ENCODE measurements at regions not wholly inside any gene's neighbourhood (a gene's known extent, or its start where the extent isn't known, plus 50 kb on each side); places are given as distances from the start of the nearest gene placed in this dataset. TPM values are rescaled to one million over a fixed set of nuclear protein-coding genes. Genes with fewer than 3 reads are reported as not detected.
"Not testable (repeated sequence)": the region's sequence is repeated elsewhere in the genome, so short reads cannot be mapped to it uniquely, and the experiment has no call there.

GRCh38 chr2:94797235-94797634 lies 74.0 kb upstream of the TEKT4 start:
- not testable (repeated sequence) for DNase-seq (ENCODE audit: low spot score in 2 of 2); H3K9me3 ChIP-seq; H3K4me1 ChIP-seq; H3K36me3 ChIP-seq; H3K27ac ChIP-seq; H3K4me3 ChIP-seq; H3K27me3 ChIP-seq
- TF ChIP-seq CTCF (IDR thresholded peaks at IDR 0.05), result peak in 4 of 5 experiments; percentile 18 to 47 (median 32)

Small RNA genes lying in the stretch of these regions (small RNA-seq; reads per million reads assigned to genes)
- gene CNN2P11, result not detected

Data from tibial nerve (tissue), 4 donors.